C4-2B (cell line): ENCODE measurements at regions not wholly inside any gene's neighbourhood (a gene's known extent, or its start where the extent isn't known, plus 50 kb on each side); places are given as distances from the start of the nearest gene placed in this dataset.

Source experiments
- ZFX ChIP-seq: fragments of 450-650 bp; IDR thresholded peaks from 2 replicates; pipeline ENCODE4 v1.6.1; 2017
- TF ChIP-seq, protein P1 (sequence below): fragments of 450-650 bp; conservative IDR thresholded peaks from 2 replicates; pipeline ENCODE4 v1.5.1; 2017; ENCODE audit warnings: mild to moderate bottlenecking

- TF ChIP-seq, protein P1, sequence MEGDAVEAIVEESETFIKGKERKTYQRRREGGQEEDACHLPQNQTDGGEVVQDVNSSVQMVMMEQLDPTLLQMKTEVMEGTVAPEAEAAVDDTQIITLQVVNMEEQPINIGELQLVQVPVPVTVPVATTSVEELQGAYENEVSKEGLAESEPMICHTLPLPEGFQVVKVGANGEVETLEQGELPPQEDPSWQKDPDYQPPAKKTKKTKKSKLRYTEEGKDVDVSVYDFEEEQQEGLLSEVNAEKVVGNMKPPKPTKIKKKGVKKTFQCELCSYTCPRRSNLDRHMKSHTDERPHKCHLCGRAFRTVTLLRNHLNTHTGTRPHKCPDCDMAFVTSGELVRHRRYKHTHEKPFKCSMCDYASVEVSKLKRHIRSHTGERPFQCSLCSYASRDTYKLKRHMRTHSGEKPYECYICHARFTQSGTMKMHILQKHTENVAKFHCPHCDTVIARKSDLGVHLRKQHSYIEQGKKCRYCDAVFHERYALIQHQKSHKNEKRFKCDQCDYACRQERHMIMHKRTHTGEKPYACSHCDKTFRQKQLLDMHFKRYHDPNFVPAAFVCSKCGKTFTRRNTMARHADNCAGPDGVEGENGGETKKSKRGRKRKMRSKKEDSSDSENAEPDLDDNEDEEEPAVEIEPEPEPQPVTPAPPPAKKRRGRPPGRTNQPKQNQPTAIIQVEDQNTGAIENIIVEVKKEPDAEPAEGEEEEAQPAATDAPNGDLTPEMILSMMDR, result no peak
- no peak for TF ChIP-seq ZFX
These were observed 114.7 kb upstream of the TLE3 start for GRCh38 chr15:70212286-70212962.
